GM23338 (cell line): ENCODE measurements at regions not wholly inside any gene's neighbourhood (a gene's known extent, or its start where the extent isn't known, plus 50 kb on each side); places are given as distances from the start of the nearest gene placed in this dataset.

ENCODE experiments used
- ATAC-seq: fragments of 200-7000 bp; cut with Tn5 transposase; 3 replicates; pipeline ENCODE4 v1.9.1; 2020
- DNase-seq: peaks from one replicate; pipeline ENCODE4 v3.0.0-alpha.2; 2015; ENCODE audit warnings: low spot score
- H2AFZ ChIP-seq: fragments of 200-600 bp; sonication (generic); 2 replicates; pipeline ENCODE4 v1.8.0; 2016; ENCODE audit warnings: antibody characterized with exemption, mild to moderate bottlenecking, moderate library complexity
- H3F3A ChIP-seq: fragments of 200-600 bp; sonication (generic); replicated peaks from 2 replicates; pipeline ENCODE4 v1.8.0; 2017; ENCODE audit warnings: antibody characterized with exemption, mixed run types, low read depth
- H3K27ac ChIP-seq: fragments of 200-600 bp; sonication (generic); 2 replicates; pipeline ENCODE4 v1.6.1; 2016; ENCODE audit warnings: low read depth
- H3K27me3 ChIP-seq: fragments of 200-600 bp; sonication (generic); 2 replicates; pipeline ENCODE4 v1.8.0; 2016; ENCODE audit warnings: mild to moderate bottlenecking, mixed run types, moderate library complexity; ENCODE audit not compliant: insufficient read depth
- H3K36me3 ChIP-seq: fragments of 200-600 bp; sonication (generic); 2 replicates; pipeline ENCODE4 v1.8.0; 2016; ENCODE audit warnings: mild to moderate bottlenecking; ENCODE audit not compliant: insufficient read depth
- H3K4me1 ChIP-seq: fragments of 200-600 bp; sonication (generic); 2 replicates; pipeline ENCODE4 v1.8.0; 2016; ENCODE audit warnings: mild to moderate bottlenecking, moderate library complexity; ENCODE audit not compliant: insufficient read depth
- H3K4me2 ChIP-seq: fragments of 200-600 bp; sonication (generic); 2 replicates; pipeline ENCODE4 v1.7.1; 2017; ENCODE audit warnings: mixed run types
- H3K4me3 ChIP-seq: fragments of 200-600 bp; sonication (generic); 2 replicates; pipeline ENCODE4 v1.6.1; 2016; ENCODE audit warnings: mixed run types
- H3K79me2 ChIP-seq: fragments of 200-600 bp; sonication (generic); replicated peaks from 2 replicates; pipeline ENCODE4 v1.8.0; 2017; ENCODE audit warnings: mild to moderate bottlenecking; ENCODE audit not compliant: insufficient read depth
- H3K9me2 ChIP-seq: fragments of 200-600 bp; sonication (generic); 2 replicates; pipeline ENCODE4 v1.8.0; 2017; ENCODE audit not compliant: insufficient read depth
- H4K20me1 ChIP-seq: fragments of 200-600 bp; sonication (generic); replicated peaks from 2 replicates; pipeline ENCODE4 v1.8.0; 2017; ENCODE audit warnings: mild to moderate bottlenecking; ENCODE audit not compliant: insufficient read depth
- H3K27ac Mint-ChIP-seq: 2 replicates; pipeline ENCODE4 v1.8.0; 2020; ENCODE audit warnings: inconsistent platforms, mild to moderate bottlenecking, moderate library complexity, mixed read lengths
- H3K27me3 Mint-ChIP-seq: 3 replicates; pipeline ENCODE4 v1.8.0; 2022; ENCODE audit warnings: low read depth, mild to moderate bottlenecking, moderate library complexity, mixed read lengths, inconsistent platforms; ENCODE audit not compliant: insufficient read depth, poor library complexity
- H3K36me3 Mint-ChIP-seq: 3 replicates; pipeline ENCODE4 v1.8.0; 2021; ENCODE audit warnings: low read depth, mild to moderate bottlenecking, inconsistent platforms, moderate library complexity, mixed read lengths
- H3K4me1 Mint-ChIP-seq: 3 replicates; pipeline ENCODE4 v1.8.0; 2020; ENCODE audit warnings: mild to moderate bottlenecking, inconsistent platforms, mixed read lengths
- H3K4me3 Mint-ChIP-seq: 3 replicates; pipeline ENCODE4 v1.8.0; 2021; ENCODE audit warnings: moderate library complexity, mild to moderate bottlenecking, inconsistent platforms, mixed read lengths
- H3K9me3 Mint-ChIP-seq: 3 replicates; pipeline ENCODE4 v1.8.0; 2020; ENCODE audit warnings: moderate library complexity, mild to moderate bottlenecking, inconsistent platforms, mixed read lengths
- CREB1 ChIP-seq: fragments of 250-450 bp; sonication (Bioruptor Pico); IDR thresholded peaks from 2 replicates; pipeline ENCODE4 v1.5.0; 2020; ENCODE audit warnings: low read depth, mild to moderate bottlenecking, moderate library complexity
- CTCF ChIP-seq, 2 experiments: fragments of 200-600 bp in 1 of 2; sonication (generic) in 1 of 2; conservative IDR thresholded peaks; 2 replicates each; pipeline versions ENCODE4 v1.5.1 to v1.6.1; 2016 to 2017; ENCODE audit warnings: antibody characterized with exemption in 2 of 2, low read depth in 2 of 2, mild to moderate bottlenecking in 2 of 2, moderate library complexity in 1 of 2
- ETS1 ChIP-seq: IDR thresholded peaks from 2 replicates; pipeline ENCODE4 v1.6.1; 2016; ENCODE audit warnings: antibody characterized with exemption
- EZH2phosphoT487 ChIP-seq: fragments of 200-600 bp; sonication (generic); IDR thresholded peaks from one replicate; pipeline ENCODE4 v1.8.1; 2018; ENCODE audit warnings: antibody characterized with exemption; ENCODE audit not compliant: unreplicated experiment
- POLR2AphosphoS5 ChIP-seq: IDR thresholded peaks from 2 replicates; pipeline ENCODE4 v1.6.1; 2016; ENCODE audit warnings: antibody characterized with exemption, low read depth
- ZNF114 ChIP-seq: fragments of 250-450 bp; sonication (Bioruptor Pico); IDR thresholded peaks from 2 replicates; pipeline ENCODE4 v1.5.0; 2020; ENCODE audit warnings: mild to moderate bottlenecking, moderate library complexity
- ZNF331 ChIP-seq: fragments of 250-450 bp; sonication (Bioruptor Pico); IDR thresholded peaks from 2 replicates; pipeline ENCODE4 v1.5.0; 2020; ENCODE audit warnings: low read depth, mild to moderate bottlenecking, moderate library complexity
- ZNF462 ChIP-seq: fragments of 250-450 bp; sonication (Bioruptor Pico); IDR thresholded peaks from 2 replicates; pipeline ENCODE4 v1.5.0; 2020; ENCODE audit warnings: mild to moderate bottlenecking, moderate library complexity

GRCh38 chr1:191284175-191284574 lies 806.5 kb upstream of the BRINP3 start:
- DNase-seq (no peak), ATAC-seq (no peak)
- H3F3A ChIP-seq, result no peaks in the 10 kb centered on the region
- H3K4me1 ChIP-seq, result no peaks in the 10 kb centered on the region
- no peak overlapping the region for H2AFZ ChIP-seq
- H3K36me3 ChIP-seq, result no peaks in the 10 kb centered on the region
- Mint-ChIP-seq H3K27ac (no peak overlapping the region), H3K27me3 (no peaks in the 10 kb centered on the region), H3K9me3 (peaks cover 14% of the 10 kb centered on the region), H3K36me3 (peaks cover 7% of the 10 kb centered on the region), H3K4me1 (no peaks in the 10 kb centered on the region), H3K4me3 (no peak overlapping the region)
- no peaks in the 10 kb centered on the region for H3K9me2 ChIP-seq
- no peaks in the 10 kb centered on the region for H3K27me3 ChIP-seq
- H3K79me2 ChIP-seq, result no peaks in the 10 kb centered on the region
- no peak overlapping the region for H3K4me2 ChIP-seq
- TF ChIP-seq POLR2AphosphoS5 (no peak), EZH2phosphoT487 (no peak)
- no peak overlapping the region for H3K4me3 ChIP-seq
- H3K27ac ChIP-seq, result no peak overlapping the region
- H4K20me1 ChIP-seq, result no peaks in the 10 kb centered on the region

GRCh38 chr1:191290441-191290840 lies 812.8 kb upstream of the BRINP3 start:
- Histone ChIP-seq H3K27me3 (no peaks in the 10 kb centered on the region), H3K79me2 (no peaks in the 10 kb centered on the region), H2AFZ (peak overlapping the region; percentile 72), H3F3A (no peaks in the 10 kb centered on the region), H3K27ac (no peak overlapping the region), H3K4me1 (peaks cover 9% of the 10 kb centered on the region; the same call in 1 of the 2 replicates), H3K9me2 (no peaks in the 10 kb centered on the region), H4K20me1 (no peaks in the 10 kb centered on the region), H3K36me3 (no peaks in the 10 kb centered on the region), H3K4me2 (no peak overlapping the region), H3K4me3 (no peak overlapping the region)
- no peak for TF ChIP-seq POLR2AphosphoS5
- no peak for TF ChIP-seq ZNF462
- TF ChIP-seq ZNF331 (CRISPR knock-in tag), result no peak
- TF ChIP-seq ETS1, result no peak
- TF ChIP-seq CTCF (conservative IDR thresholded peaks at IDR 0.05; ENCODE audit: low read depth in 2 of 2), result no peak
- TF ChIP-seq ZNF114 (CRISPR knock-in tag), result no peak
- TF ChIP-seq CREB1, result no peak
- no peaks in the 10 kb centered on the region for H3K27me3 Mint-ChIP-seq
- H3K9me3 Mint-ChIP-seq, result no peaks in the 10 kb centered on the region
- DNase-seq (peak; percentile 21), ATAC-seq (peak; percentile 63)
- no peaks in the 10 kb centered on the region for H3K36me3 Mint-ChIP-seq
- peak overlapping the region; percentile 10; the same call in 1 of the 2 replicates for H3K27ac Mint-ChIP-seq
- H3K4me1 Mint-ChIP-seq, result peaks cover 10% of the 10 kb centered on the region; the same call in 2 of the 3 replicates
- H3K4me3 Mint-ChIP-seq, result no peak overlapping the region
